GM12874 (cell line): ENCODE measurements at regions not wholly inside any gene's neighbourhood (a gene's known extent, or its start where the extent isn't known, plus 50 kb on each side); places are given as distances from the start of the nearest gene placed in this dataset.

ENCODE experiments used
- CTCF ChIP-seq: IDR thresholded peaks from 2 replicates; pipeline ENCODE4 v1.5.1; 2011; ENCODE audit warnings: low read depth, mild to moderate bottlenecking, control low read depth, low read length, moderate library complexity; ENCODE audit not compliant: insufficient read depth

GRCh38 chr6:144888621-144889020 lies 603.5 kb downstream of the UTRN start:
- no peak for TF ChIP-seq CTCF

GRCh38 chr6:144893680-144894151 lies 608.6 kb downstream of the UTRN start:
- no peak for TF ChIP-seq CTCF

GRCh38 chr6:144894240-144894639 lies 609.1 kb downstream of the UTRN start:
- no peak for TF ChIP-seq CTCF

GRCh38 chr6:144895313-144896278 lies 610.5 kb downstream of the UTRN start:
- no peak for TF ChIP-seq CTCF

GRCh38 chr6:144896289-144896688 lies 611.2 kb downstream of the UTRN start:
- no peak for TF ChIP-seq CTCF

GRCh38 chr6:144896871-144897270 lies 611.7 kb downstream of the UTRN start:
- TF ChIP-seq CTCF, result no peak

- TF ChIP-seq CTCF, result no peak
Observed at GRCh38 chr6:144897441-144897921, 612.3 kb downstream of the UTRN start.
